Smooth muscle cell (in vitro differentiated cells): ENCODE measurements at regions not wholly inside any gene's neighbourhood (a gene's known extent, or its start where the extent isn't known, plus 50 kb on each side); places are given as distances from the start of the nearest gene placed in this dataset.

Experiments used
- DNase-seq: peaks from one replicate; lab custom pipeline; 2025; ENCODE audit not compliant: unreplicated experiment; lab: John Stamatoyannopoulos, UW
- H2AFZ ChIP-seq: fragments of 200-600 bp; sonication (generic); 2 replicates; pipeline ENCODE4 v1.6.0; 2016; ENCODE audit warnings: antibody characterized with exemption, low read depth, mild to moderate bottlenecking
- H3F3A ChIP-seq: fragments of 200-600 bp; sonication (generic); 2 replicates; pipeline ENCODE4 v1.6.0; 2017; ENCODE audit warnings: antibody characterized with exemption, low read depth
- H3K27ac ChIP-seq: fragments of 200-600 bp; sonication (generic); 2 replicates; pipeline ENCODE4 v1.5.1; 2016; ENCODE audit warnings: low read depth, mild to moderate bottlenecking
- H3K27me3 ChIP-seq: fragments of 200-600 bp; sonication (generic); 2 replicates; pipeline ENCODE4 v1.6.1; 2016; ENCODE audit warnings: low read depth, mild to moderate bottlenecking
- H3K36me3 ChIP-seq: fragments of 200-600 bp; sonication (generic); 2 replicates; pipeline ENCODE4 v1.5.1; 2016; ENCODE audit warnings: low read depth
- H3K4me1 ChIP-seq: fragments of 200-600 bp; sonication (generic); 2 replicates; pipeline ENCODE4 v1.5.1; 2016; ENCODE audit warnings: low read depth
- H3K4me2 ChIP-seq: fragments of 200-600 bp; sonication (generic); 2 replicates; pipeline ENCODE4 v1.6.0; 2016; ENCODE audit warnings: mild to moderate bottlenecking
- H3K4me3 ChIP-seq: fragments of 200-600 bp; sonication (generic); 2 replicates; pipeline ENCODE4 v1.5.1; 2016; ENCODE audit warnings: mild to moderate bottlenecking
- H3K79me2 ChIP-seq: fragments of 200-600 bp; sonication (generic); 2 replicates; pipeline ENCODE4 v1.6.0; 2016; ENCODE audit warnings: low read depth, mild to moderate bottlenecking
- H3K9ac ChIP-seq: fragments of 200-600 bp; sonication (generic); 2 replicates; pipeline ENCODE4 v1.6.0; 2016; ENCODE audit warnings: low read depth
- H3K9me3 ChIP-seq: fragments of 200-600 bp; sonication (generic); replicated peaks from 2 replicates; pipeline ENCODE4 v1.5.1; 2016; ENCODE audit warnings: low read depth
- H4K20me1 ChIP-seq: fragments of 200-600 bp; sonication (generic); 2 replicates; pipeline ENCODE4 v1.6.0; 2016; ENCODE audit warnings: low read depth
- CTCF ChIP-seq: fragments of 200-600 bp; sonication (generic); IDR thresholded peaks from 2 replicates; pipeline ENCODE4 v1.5.1; 2017; ENCODE audit warnings: borderline replicate concordance, mild to moderate bottlenecking, antibody characterized with exemption; ENCODE audit not compliant: insufficient read depth, poor library complexity, severe bottlenecking
- WGBS: methylation state at CpG from one replicate; pipeline ENCODE4 v1.1.7; 2016; ENCODE audit warnings: low lambda C conversion rate; 5-methylcytosine and 5-hydroxymethylcytosine counted together

- no peak overlapping the region for H2AFZ ChIP-seq
- no peak overlapping the region for H3K9ac ChIP-seq
- no peaks in the 10 kb centered on the region for H3K4me1 ChIP-seq
- no peaks in the 10 kb centered on the region for H3K27me3 ChIP-seq
- H3K4me2 ChIP-seq = no peak overlapping the region
- 85% methylated on average over 8 of the region's 8 CpGs for WGBS
- no peaks in the 10 kb centered on the region for H4K20me1 ChIP-seq
- H3F3A ChIP-seq = no peaks in the 10 kb centered on the region
- no peaks in the 10 kb centered on the region for H3K79me2 ChIP-seq
- no peaks in the 10 kb centered on the region for H3K9me3 ChIP-seq
- DNase-seq = no peak
- TF ChIP-seq CTCF = no peak
- H3K27ac ChIP-seq = no peak overlapping the region
- no peaks in the 10 kb centered on the region for H3K36me3 ChIP-seq
- H3K4me3 ChIP-seq = no peak overlapping the region
Observed at GRCh38 chr5:68041293-68041692, 174.3 kb upstream of the PIK3R1 start.

- WGBS = 88% methylated on average over 6 of the region's 6 CpGs
- no peak overlapping the region for H3K9ac ChIP-seq
- no peak for DNase-seq
- H3K36me3 ChIP-seq = no peaks in the 10 kb centered on the region
- TF ChIP-seq CTCF = no peak
- H2AFZ ChIP-seq = no peak overlapping the region
- H3K4me1 ChIP-seq = peaks cover 12% of the 10 kb centered on the region
- H3K9me3 ChIP-seq = no peaks in the 10 kb centered on the region
- no peaks in the 10 kb centered on the region for H3K79me2 ChIP-seq
- H3K4me2 ChIP-seq = no peak overlapping the region
- H3K4me3 ChIP-seq = no peak overlapping the region
- H3K27ac ChIP-seq = no peak overlapping the region
- no peaks in the 10 kb centered on the region for H3K27me3 ChIP-seq
- no peaks in the 10 kb centered on the region for H3F3A ChIP-seq
- H4K20me1 ChIP-seq = no peaks in the 10 kb centered on the region
Observed at GRCh38 chr5:68037546-68037945, 178.0 kb upstream of the PIK3R1 start.

- no peaks in the 10 kb centered on the region for H4K20me1 ChIP-seq
- H3K27ac ChIP-seq = no peak overlapping the region
- peaks cover 12% of the 10 kb centered on the region for H3K4me1 ChIP-seq
- H3K27me3 ChIP-seq = no peaks in the 10 kb centered on the region
- no peaks in the 10 kb centered on the region for H3K36me3 ChIP-seq
- H3K79me2 ChIP-seq = no peaks in the 10 kb centered on the region
- H3K9me3 ChIP-seq = no peaks in the 10 kb centered on the region
- WGBS = 95% methylated on average over 4 of the region's 4 CpGs
- no peak for TF ChIP-seq CTCF
- H2AFZ ChIP-seq = no peak overlapping the region
- DNase-seq = no peak
- H3K9ac ChIP-seq = no peak overlapping the region
- H3K4me3 ChIP-seq = no peak overlapping the region
- no peak overlapping the region for H3K4me2 ChIP-seq
- H3F3A ChIP-seq = no peaks in the 10 kb centered on the region
Observed at GRCh38 chr5:68033961-68034571, 181.5 kb upstream of the PIK3R1 start.

GRCh38 chr5:68033029-68033428 lies 182.5 kb upstream of the PIK3R1 start:
- TF ChIP-seq CTCF = no peak
- H4K20me1 ChIP-seq = no peaks in the 10 kb centered on the region
- H3K27me3 ChIP-seq = no peaks in the 10 kb centered on the region
- no peaks in the 10 kb centered on the region for H3K9me3 ChIP-seq
- no peak for DNase-seq
- H3K9ac ChIP-seq = no peak overlapping the region
- H2AFZ ChIP-seq = no peak overlapping the region
- H3F3A ChIP-seq = peaks cover 5% of the 10 kb centered on the region
- no peaks in the 10 kb centered on the region for H3K79me2 ChIP-seq
- peaks cover 18% of the 10 kb centered on the region for H3K4me1 ChIP-seq
- no peaks in the 10 kb centered on the region for H3K36me3 ChIP-seq
- H3K27ac ChIP-seq = no peak overlapping the region
- 41% methylated on average over 5 of the region's 5 CpGs for WGBS
- no peak overlapping the region for H3K4me2 ChIP-seq
- no peak overlapping the region for H3K4me3 ChIP-seq
